HG03469 (cell line): ENCODE measurements at regions not wholly inside any gene's neighbourhood (a gene's known extent, or its start where the extent isn't known, plus 50 kb on each side); places are given as distances from the start of the nearest gene placed in this dataset.

Experiments
- ATAC-seq: cut with Tn5 transposase; IDR thresholded peaks from one replicate; pipeline ENCODE4 v1.9.1; 2021; ENCODE audit warnings: mild to moderate bottlenecking, moderate library complexity, moderate number of reproducible peaks; ENCODE audit not compliant: unreplicated experiment

DNA sequence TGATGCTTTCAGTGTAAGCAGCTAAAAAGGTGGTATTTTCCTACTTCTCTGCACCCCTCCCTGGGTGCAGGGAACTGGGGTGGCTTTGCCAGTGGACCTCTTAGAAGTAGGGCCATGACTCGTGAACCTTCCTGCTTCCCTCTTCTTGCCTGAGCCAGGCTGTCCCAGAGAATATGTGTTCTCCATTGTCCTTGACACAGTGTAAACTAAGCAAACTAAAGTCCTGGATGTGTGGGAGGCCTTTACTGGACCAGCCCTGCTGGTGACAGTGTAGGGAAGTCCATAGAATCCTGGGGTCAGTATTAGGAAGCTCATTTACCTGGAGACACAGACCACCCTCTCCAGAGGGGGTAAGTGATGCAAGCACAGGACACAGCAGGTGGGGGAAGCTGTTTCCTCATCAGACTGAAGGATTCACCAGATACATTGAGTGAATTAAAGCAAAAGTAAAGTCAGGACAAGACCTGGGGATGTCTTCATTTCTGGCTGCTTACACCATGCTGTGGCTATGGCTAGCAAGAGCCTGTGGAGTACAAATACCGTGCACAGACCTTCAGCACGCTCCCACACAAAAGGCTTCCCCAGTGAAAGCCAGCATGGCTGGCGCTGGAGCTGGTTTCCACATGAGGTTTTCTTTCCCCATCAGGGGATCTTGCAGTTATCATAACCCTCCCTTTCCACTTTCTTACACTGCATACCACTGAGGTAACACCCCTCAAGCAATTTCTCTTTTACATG, 64.8 kb upstream of the LPP start:
- no peak for ATAC-seq

DNA sequence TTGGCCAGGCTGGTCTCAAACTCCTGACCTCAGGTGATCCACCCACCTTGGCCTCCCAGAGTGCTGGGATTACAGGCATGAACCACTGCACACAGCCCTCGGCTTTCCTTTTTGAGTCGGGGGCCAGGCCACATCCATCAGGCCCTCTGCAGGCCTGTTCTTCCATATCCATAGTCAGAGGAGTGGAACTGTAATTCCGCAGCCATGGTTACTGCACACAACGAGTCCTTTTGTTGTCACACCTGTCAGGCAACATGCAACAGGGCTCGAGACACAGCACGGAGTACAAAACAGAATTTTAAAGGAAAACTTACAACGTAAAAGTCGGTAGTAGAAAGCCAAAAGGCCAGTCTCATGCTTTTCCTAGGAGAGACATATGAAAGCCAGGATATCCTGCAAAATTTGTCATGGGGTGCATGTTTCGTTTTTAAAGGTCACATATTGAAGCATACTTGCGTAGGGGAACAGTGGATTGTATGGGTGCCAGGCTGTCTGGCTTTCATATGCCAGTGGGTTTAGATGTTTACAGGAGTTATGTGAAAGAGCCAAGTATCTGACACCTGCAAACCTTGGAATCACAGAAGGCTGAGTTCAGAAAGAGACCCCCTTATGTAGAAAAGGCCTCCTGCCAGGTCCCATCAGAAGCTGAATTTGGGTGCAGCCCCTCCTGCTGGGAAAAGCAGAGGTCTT, 63.2 kb upstream of the LPP start:
- no peak for ATAC-seq

DNA sequence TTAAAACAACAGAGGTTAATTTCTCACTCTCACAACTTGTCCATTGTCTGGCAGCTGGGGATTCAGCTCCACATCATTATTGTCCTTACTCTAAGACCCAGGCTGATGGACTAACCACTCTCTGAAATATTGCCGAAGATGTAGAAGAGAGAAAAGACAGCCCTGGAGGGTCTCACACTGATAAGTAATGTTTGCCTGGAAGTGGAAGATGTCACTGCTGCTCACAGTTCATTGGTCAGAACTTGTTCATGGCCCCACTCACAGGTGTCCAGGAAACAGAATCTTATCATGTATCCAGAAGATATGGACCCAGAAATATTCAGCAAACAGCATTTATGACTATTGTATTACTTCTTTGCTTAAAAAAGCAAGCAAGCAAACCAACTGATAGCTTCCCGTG, 62.2 kb upstream of the LPP start:
- no peak for ATAC-seq

DNA sequence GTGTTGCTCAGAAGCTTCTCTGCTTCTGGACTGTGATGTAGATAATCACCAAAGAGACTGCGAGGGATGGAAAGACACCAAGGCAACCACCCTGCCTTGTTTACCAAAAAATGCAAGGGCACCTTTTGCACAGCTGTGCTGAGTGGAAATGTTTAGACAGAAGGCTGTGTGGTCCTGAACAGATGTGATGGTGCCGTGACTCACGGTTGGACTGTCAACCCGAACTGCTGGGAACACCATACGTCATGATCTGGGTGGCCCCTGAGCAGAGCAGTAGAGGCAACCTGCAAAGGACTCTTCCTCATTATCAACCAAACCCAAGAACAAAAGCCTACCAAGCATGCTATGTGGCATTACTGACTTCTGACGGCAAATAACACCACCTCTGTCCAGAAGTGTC, 61.3 kb upstream of the LPP start:
- ATAC-seq = no peak

DNA sequence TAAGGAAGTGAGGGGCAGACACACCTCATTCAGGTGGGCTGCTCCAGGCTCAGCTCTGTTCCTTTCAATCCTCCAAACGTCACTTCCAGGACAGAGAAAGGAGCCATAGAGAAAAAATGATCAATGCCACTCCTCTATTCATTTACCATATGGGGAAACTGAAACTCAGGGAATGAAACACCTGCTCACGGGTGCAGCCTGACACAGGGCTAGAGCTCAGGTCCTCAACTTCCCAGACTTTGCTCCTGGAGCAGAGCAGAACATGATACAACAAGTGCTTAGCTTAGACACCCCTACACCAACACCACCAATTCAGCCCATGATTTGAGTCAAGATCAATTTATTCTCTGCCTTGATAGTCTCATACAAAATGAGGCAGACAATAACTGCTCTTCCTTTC, 58.5 kb upstream of the LPP start:
- no peak for ATAC-seq

DNA sequence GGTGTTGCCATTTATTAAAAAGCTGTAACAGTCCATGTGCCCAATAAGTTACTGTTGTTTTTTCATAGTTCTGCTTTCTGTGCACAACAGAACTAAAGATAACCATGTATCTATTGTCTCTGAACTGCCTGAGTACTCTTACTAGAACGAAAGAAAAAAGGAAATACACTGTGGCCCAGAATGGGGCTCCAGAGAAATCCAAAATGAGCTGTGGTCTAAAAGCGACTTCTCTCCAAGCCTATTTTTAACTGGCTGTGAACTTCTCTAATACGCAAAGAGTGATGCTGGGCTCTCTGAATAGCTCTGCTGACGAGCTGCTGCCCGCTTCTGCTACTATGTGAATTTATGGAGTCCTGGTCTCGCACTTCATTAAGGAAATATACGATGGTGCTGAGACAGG, 56.2 kb upstream of the LPP start:
- ATAC-seq = no peak

DNA sequence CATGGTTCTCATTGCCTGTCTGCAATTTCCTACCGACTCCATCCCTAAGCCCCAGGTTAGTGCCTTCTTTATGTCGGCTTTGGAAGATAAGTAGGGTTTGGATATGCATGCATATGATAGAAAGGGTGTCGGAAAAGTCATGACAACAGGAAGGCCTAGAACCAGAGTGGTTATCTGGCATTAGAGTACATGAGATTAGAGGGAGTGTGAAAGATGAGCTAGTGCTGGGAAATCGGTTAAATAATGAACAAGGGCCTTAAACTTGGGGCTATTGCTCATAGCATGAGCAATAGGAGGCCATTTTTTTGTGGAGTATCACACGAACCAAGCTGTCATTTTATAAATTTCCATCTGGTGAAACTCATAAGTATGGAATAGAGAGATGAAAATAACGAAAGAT, 54.0 kb upstream of the LPP start:
- ATAC-seq = no peak

DNA sequence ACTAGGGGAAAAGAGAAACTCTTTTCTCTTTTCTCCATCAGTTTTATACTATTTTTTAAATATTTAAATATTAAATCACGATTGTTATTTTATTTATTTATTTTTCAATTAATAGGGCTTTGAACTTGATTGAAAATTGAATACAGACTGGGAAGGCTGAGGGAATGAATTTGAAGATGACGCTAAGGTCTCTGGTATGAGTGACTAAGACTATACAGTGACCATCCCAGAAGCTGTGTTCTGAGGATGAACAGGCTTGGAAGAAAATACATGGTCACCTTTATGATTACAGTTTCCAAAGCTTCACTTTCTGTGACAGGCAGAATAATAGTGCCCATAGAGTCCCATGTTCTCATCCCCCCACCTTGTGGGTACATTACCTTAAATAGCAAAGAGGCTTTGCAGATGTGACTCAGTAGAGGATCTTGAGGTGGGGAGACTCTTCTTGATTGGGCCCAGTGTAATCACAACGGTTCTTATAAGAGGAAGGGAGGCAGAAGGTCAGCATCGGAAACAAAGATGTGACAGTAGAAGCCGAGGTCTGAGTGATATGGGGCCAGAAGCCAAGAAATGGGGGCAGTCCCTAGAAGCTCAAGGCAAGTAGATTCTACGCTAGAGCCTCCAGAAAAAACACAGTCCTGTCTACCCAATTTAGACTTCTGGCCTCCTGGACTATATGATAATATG, 51.0 kb upstream of the LPP start:
- ATAC-seq = no peak

DNA sequence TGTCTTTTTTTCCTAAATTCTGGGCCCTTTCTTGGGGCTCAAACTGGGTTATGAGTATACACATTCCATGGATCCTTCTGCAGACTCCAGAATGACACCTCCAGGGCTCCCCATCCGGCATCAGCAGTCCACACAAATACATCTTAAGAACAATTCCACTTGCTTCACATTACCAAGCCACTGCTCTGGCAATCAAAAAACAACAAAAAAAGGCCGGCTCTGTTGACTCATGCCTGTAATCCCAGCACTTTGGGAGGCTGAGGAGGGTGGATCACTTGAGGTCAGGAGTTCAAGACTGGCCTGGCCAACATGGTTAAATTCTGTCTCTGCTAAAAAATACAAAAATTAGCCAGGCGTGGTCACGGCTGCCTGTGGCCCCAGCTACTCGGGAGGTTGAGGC, 49.9 kb upstream of the LPP start:
- ATAC-seq = no peak
